Motor neuron (in vitro differentiated cells): ENCODE measurements at regions not wholly inside any gene's neighbourhood (a gene's known extent, or its start where the extent isn't known, plus 50 kb on each side); places are given as distances from the start of the nearest gene placed in this dataset.
"Not testable (repeated sequence)": the region's sequence is repeated elsewhere in the genome, so short reads cannot be mapped to it uniquely, and the experiment has no call there.

Source experiments
- ATAC-seq, 8 experiments: fragments of 200-7000 bp; cut with Tn5 transposase; replicated peaks in 6 of 8; 2 replicates each; pipeline ENCODE4 v1.8.0; 2021; ENCODE audit warnings: mild to moderate bottlenecking in 8 of 8, moderate library complexity in 8 of 8
- H3K27ac ChIP-seq, 2 donors: fragments of 250-450 bp; sonication (Bioruptor Pico); 2 replicates each; pipeline ENCODE4 v1.9.0; 2021; ENCODE audit warnings: antibody characterized with exemption in 2 of 2, mild to moderate bottlenecking in 2 of 2, moderate library complexity in 1 of 2
- H3K4me1 ChIP-seq, 2 donors: fragments of 250-450 bp; sonication (Bioruptor Pico); replicated peaks in 1 of 2; 2 replicates each; pipeline ENCODE4 v1.6.1; 2021; ENCODE audit warnings: antibody characterized with exemption in 2 of 2, mild to moderate bottlenecking in 2 of 2, moderate library complexity in 1 of 2
- H3K4me3 ChIP-seq, 5 donors: fragments of 250-450 bp; sonication (Bioruptor Pico); 2 replicates each; pipeline ENCODE4 v1.9.0; 2021; ENCODE audit warnings: antibody characterized with exemption in 5 of 5, mild to moderate bottlenecking in 5 of 5, moderate library complexity in 4 of 5
- WGBS, 10 experiments: fragments of 450-650 bp; shearing (Covaris generic); methylation state at CpG; one replicate each; pipeline ENCODE4 v1.0.0; 2022; 5-methylcytosine and 5-hydroxymethylcytosine counted together
- in situ Hi-C, 9 experiments: fragments of 400-800 bp; cut with MboI; loops; one replicate each; pipeline ENCODE4 v1.15.0; 2021; ENCODE audit warnings: low sequenced_read_pairs in 9 of 9, low pct_unique_long_range_greater_than_20kb in 2 of 9; ENCODE audit not compliant: unreplicated experiment in 9 of 9

- in situ Hi-C loops: loop anchor here in 7 of 9 experiments (10.0 to 25.0 kb wide), 4 partner anchors 825 to 1400 kb away; no protein-coding TSS in a partner anchor
- Histone ChIP-seq H3K4me3 (no peak overlapping the region), H3K4me1 (no peaks in the 10 kb centered on the region), H3K27ac (no peak overlapping the region)
- 0 to 69% (median 7%) methylated on average over 1 to 5 of the region's 6 CpGs; no CpG with 5 or more reads in 2 of the 10 experiments for WGBS, 10 experiments
- peak; percentile 89 to 98 (median 93) for ATAC-seq
Observed at GRCh38 chr13:78137404-78138142, 218.9 kb upstream of the EDNRB start.

- WGBS, 10 experiments: 0 to 77% (median 61%) methylated on average over 1 to 3 of the region's 3 CpGs; no CpG with 5 or more reads in 1 of the 10 experiments
- in situ Hi-C loops: loop anchor here in 7 of 9 experiments (10.0 to 25.0 kb wide), 4 partner anchors 825 to 1400 kb away; no protein-coding TSS in a partner anchor
- Histone ChIP-seq H3K27ac (no peak overlapping the region), H3K4me1 (no peaks in the 10 kb centered on the region), H3K4me3 (no peak overlapping the region)
- ATAC-seq: no peak
Observed at GRCh38 chr13:78136966-78137365, 218.3 kb upstream of the EDNRB start.

GRCh38 chr13:78133511-78133910, 214.9 kb upstream of the EDNRB start:
- Histone ChIP-seq H3K4me1 (no peaks in the 10 kb centered on the region), H3K27ac (no peak overlapping the region), H3K4me3 (no peak overlapping the region)
- in situ Hi-C loops: loop anchor here in 7 of 9 experiments (10.0 to 25.0 kb wide), 4 partner anchors 829 to 1404 kb away; no protein-coding TSS in a partner anchor
- WGBS, 10 experiments: 0 to 90% (median 67%) methylated on average over 1 to 3 of the region's 3 CpGs
- peak in 3 of 8 experiments; percentile 36 to 44 (median 39) for ATAC-seq

- Histone ChIP-seq H3K4me1 (no peaks in the 10 kb centered on the region), H3K4me3 (no peak overlapping the region), H3K27ac (no peak overlapping the region)
- in situ Hi-C loops: loop anchor here in 7 of 9 experiments (10.0 to 25.0 kb wide), 4 partner anchors 830 to 1405 kb away; no protein-coding TSS in a partner anchor
- no peak for ATAC-seq
Observed at GRCh38 chr13:78131811-78132210, 213.2 kb upstream of the EDNRB start.

- ATAC-seq: no peak
- Histone ChIP-seq H3K4me3 (no peak overlapping the region), H3K27ac (no peak overlapping the region), H3K4me1 (no peaks in the 10 kb centered on the region)
- WGBS, 10 experiments: 22 to 100% (median 95%) methylated on average over 1 to 2 of the region's 2 CpGs; no CpG with 5 or more reads in 3 of the 10 experiments
- in situ Hi-C loops: loop anchor here in 7 of 9 experiments (10.0 to 25.0 kb wide), 4 partner anchors 831 to 1406 kb away; no protein-coding TSS in a partner anchor
Observed at GRCh38 chr13:78131346-78131745, 212.7 kb upstream of the EDNRB start.

- no peak overlapping the region for H3K4me3 ChIP-seq
- no peaks in the 10 kb centered on the region for H3K4me1 ChIP-seq
- in situ Hi-C loops: loop anchor here in 8 of 9 experiments (10.0 to 25.0 kb wide), 6 partner anchors 345 to 1407 kb away; no protein-coding TSS in a partner anchor
- 0 to 100% (median 58%) methylated on average over 2 of the region's 2 CpGs; no CpG with 5 or more reads in 2 of the 10 experiments for WGBS, 10 experiments
- no peak overlapping the region for H3K27ac ChIP-seq
- ATAC-seq: peak in 1 of 8 experiments; percentile 63
Observed at GRCh38 chr13:78129823-78130222, 211.2 kb upstream of the EDNRB start.

- in situ Hi-C loops: loop anchor here in 8 of 9 experiments (10.0 to 25.0 kb wide), 5 partner anchors 345 to 1408 kb away; no protein-coding TSS in a partner anchor
- Histone ChIP-seq H3K4me3 (no peak overlapping the region), H3K27ac (no peak overlapping the region), H3K4me1 (no peaks in the 10 kb centered on the region)
- no peak for ATAC-seq
Observed at GRCh38 chr13:78129359-78129758, 210.7 kb upstream of the EDNRB start.

GRCh38 chr13:78121459-78122348, 203.1 kb upstream of the EDNRB start:
- H3K4me1 ChIP-seq: peaks cover 0 to 2% of the 10 kb centered on the region in 2 donors
- 0 to 49% (median 29%) methylated on average over 4 to 13 of the region's 13 CpGs; no CpG with 5 or more reads in 1 of the 10 experiments for WGBS, 10 experiments
- ATAC-seq: peak in 4 of 8 experiments; percentile 23 to 41 (median 28)
- no peak overlapping the region for H3K27ac ChIP-seq
- no peak overlapping the region for H3K4me3 ChIP-seq
- in situ Hi-C loops: loop anchor here in 7 of 9 experiments (10.0 to 25.0 kb wide), 3 partner anchors 334 to 347 kb away; no protein-coding TSS in a partner anchor

- Histone ChIP-seq H3K27ac (no peak overlapping the region), H3K4me1 (peaks cover 0 to 2% of the 10 kb centered on the region in 2 donors), H3K4me3 (no peak overlapping the region)
- WGBS, 10 experiments: 0 to 51% (median 32%) methylated on average over 1 to 3 of the region's 3 CpGs; no CpG with 5 or more reads in 1 of the 10 experiments
- in situ Hi-C loops: loop anchor here in 7 of 9 experiments (10.0 to 25.0 kb wide), 3 partner anchors 334 to 346 kb away; no protein-coding TSS in a partner anchor
- no peak for ATAC-seq
Observed at GRCh38 chr13:78121001-78121400, 202.4 kb upstream of the EDNRB start.

GRCh38 chr13:78120144-78120543, 201.5 kb upstream of the EDNRB start:
- in situ Hi-C loops: loop anchor here in 7 of 9 experiments (10.0 to 25.0 kb wide), 3 partner anchors 333 to 345 kb away; no protein-coding TSS in a partner anchor
- not testable (repeated sequence) for ATAC-seq

GRCh38 chr13:78117070-78117469, 198.4 kb upstream of the EDNRB start:
- H3K4me1 ChIP-seq, H3K27ac ChIP-seq, H3K4me3 ChIP-seq, ATAC-seq: not testable (repeated sequence)
- in situ Hi-C loops: loop anchor here in 6 of 9 experiments (10.0 to 25.0 kb wide), 3 partner anchors 322 to 332 kb away; no protein-coding TSS in a partner anchor
- 0 to 100% (median 67%) methylated on average over 1 to 2 of the region's 2 CpGs; no CpG with 5 or more reads in 5 of the 10 experiments for WGBS, 10 experiments

More at GRCh38 chr13:78120144-78120543, 201.5 kb upstream of the EDNRB start:
- H3K4me3 ChIP-seq, H3K27ac ChIP-seq, H3K4me1 ChIP-seq: not testable (repeated sequence)
- 0 to 100% (median 27%) methylated on average over 1 of the region's 1 CpG; no CpG with 5 or more reads in 4 of the 10 experiments for WGBS, 10 experiments

GRCh38 chr13:78105656-78106055, 187.0 kb upstream of the EDNRB start:
- no peak overlapping the region for H3K27ac ChIP-seq

More at GRCh38 chr13:78105656-78106055, 187.0 kb upstream of the EDNRB start:
- H3K4me1 ChIP-seq: no peaks in the 10 kb centered on the region
- no peak overlapping the region for H3K4me3 ChIP-seq
- ATAC-seq: no peak
- in situ Hi-C loops: loop anchor here in 4 of 9 experiments (25.0 kb wide), 1 partner anchor 318 kb away; no protein-coding TSS in a partner anchor
